H4 (cell line): ENCODE measurements at regions not wholly inside any gene's neighbourhood (a gene's known extent, or its start where the extent isn't known, plus 50 kb on each side); places are given as distances from the start of the nearest gene placed in this dataset.

Experiments used
- DNase-seq: peaks from one replicate; pipeline ENCODE4 v3.0.0-alpha.2; 2015; ENCODE audit warnings: low spot score

DNA sequence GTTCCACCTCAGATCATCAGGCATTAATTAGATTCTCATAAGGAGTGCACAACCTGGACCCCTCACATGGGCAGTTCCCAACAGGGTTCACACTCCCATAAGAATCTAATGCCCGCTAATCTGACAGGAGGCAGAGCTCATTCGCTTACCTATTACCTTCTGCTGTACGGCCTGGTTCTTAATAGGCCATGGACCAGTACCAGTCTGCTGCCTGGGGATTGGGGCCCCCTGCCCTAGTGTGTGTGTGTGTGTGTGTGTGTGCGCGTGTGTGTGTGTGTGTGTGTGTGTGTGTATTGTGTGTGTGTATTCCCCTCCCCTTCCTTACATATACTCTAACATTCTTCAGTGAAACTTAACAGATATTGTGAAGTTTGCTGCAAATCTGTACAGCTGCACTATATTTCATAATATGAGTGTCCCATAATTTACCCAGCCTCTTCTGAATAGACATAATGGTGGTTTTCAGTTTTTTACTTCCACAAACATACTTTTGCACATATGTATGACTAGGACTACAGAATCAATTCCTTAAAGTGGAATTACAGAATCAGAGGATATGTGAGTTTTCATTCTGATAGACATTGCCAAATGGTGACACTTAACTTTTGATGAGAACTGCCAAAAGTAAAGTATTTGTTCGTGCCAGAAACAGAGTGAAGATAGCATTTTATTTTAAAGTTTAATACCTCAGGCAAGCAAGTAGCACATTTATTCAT is 205.2 kb upstream of the EEA1 start:
- DNase-seq = no peak

DNA sequence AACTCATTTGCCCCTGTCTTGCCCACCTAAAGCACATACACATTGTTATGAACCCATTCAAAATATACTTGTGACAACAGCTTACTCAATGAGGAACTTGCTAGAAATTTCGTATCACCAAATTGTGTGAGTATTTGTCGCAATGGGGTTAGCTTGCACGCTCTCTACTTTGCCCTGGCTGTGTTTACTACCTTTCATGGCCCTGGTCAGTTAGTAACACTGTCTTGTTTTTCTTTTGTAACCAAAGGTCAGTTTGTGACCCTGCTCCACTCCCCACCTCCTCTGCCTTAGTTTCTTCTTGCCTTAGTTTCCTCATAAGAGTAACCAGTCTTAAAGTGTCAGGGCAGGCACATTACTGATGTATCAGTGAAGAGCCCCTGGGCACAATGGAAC is 205.8 kb upstream of the EEA1 start:
- no peak for DNase-seq

DNA sequence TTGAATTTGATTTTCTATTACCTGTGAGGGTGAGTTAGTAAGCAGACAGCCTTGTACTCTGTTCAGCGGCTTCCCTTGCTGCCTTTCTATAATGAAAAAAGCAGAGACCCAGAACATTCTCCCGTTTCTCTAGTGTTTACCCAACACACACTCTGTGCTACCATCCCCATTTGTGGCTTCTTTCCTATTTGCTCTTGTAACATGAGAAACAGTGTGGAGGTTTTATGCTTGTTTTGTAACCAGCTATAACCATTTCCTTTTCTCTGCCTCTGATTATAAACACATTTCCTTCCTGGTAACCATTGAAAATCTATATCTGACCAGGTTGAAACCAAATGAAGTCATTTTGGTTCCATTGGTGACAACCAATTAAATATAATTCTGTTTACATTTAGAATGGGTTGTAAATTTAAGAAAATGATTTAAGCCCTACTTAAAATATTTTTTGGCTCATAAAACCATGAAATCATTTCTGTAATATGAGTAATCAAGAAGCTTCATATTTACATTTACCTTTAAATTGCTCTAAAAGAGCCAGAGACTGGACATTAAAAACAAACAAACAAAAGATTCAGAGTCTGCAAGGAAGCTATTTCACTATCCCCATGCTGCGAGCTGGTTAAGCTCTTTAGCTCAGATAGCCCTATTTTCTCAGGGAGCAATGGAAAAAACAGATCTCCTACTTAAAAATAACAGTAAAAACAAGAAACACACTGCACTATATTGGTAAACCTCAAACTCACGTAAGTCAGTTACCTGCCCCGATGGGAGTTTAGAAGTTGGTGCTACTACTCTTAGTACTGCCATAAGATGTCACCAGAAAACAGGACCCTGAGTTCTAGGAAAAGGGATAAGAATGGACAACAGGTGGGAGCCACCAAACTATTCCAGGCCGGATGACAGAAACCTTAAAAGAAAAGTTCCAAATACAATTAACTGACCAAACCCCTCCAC is 206.5 kb upstream of the EEA1 start:
- peak; percentile 77 for DNase-seq

DNA sequence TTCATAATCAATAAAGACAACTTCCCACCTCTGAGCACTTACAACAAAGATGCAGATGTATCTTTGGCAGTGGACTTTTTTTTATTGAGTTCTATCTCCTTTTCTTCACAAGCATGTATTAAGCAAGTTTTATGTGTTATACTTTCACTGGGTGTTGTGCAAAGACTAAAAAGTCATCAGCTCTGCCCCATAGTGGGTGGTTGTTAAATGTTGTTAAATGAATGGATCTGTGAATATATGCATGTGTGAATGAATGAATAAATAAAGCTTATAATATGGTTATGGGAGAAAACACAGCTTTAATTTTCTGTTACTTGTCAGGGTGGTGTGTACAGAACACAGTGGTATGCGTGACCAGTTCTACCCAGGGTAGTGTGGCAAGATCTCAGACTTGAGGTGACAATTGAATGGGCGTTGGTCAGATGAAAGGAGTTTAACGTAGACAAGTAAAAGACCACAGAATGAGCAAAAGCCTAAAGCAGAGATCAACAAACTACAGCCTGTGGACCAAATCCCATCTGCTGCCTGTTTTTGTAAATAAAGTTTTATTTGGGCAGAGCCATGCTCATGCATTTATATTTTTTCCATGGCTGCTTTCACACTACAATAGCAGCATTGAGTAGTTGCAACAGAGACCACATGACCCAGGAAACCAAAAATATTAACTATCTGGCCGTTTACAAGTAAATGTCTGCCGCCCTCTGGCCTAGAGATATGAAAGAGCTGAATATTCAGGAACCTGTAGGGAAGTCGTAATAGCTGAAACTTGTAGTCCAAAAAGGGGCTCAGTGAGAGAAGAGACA is 207.4 kb upstream of the EEA1 start:
- DNase-seq = no peak

DNA sequence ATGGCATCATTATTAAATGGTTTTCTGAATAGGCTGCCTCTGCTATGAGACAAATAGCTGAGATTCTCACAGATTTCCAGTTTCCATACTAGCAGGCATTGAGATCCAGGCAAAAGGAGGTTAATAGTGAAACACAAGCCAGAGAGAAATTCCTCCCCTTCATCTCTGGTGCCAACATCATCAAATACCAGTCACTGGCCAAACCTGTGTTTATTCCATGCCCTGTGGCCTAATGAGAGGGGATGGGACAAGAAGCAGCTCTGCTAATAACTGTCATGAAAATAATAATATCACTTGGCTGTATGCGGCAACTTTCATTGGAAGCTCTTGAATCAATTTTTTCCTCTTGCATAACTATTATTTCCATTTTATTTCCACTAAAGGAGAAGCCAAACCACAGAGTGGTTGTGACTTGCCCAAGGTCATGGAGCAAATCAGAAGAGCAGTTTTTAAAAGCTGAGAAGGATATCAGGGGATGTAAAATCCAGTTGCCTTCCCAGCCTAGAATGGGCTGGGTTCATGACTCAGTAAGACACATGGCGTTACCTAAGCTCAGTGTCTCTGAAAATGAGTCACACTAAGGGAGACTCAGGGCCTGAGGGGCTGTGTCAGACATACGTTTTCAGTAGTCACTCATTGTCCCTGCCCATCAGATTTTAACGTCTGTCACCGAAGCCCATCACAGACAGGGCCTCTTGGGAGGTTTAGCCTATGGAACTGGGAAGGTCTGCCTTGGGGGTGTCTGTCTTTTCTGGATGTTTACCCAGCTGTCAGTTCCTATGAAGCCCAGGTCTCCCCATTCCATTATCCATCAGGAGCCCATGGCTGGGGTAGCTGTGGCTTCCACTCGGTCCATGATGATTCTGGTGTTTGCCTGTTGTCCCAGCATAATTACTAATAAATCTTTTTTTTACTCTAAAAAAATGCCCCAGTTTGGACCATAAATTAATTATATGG is 208.8 kb upstream of the EEA1 start:
- peak; percentile 61 for DNase-seq

DNA sequence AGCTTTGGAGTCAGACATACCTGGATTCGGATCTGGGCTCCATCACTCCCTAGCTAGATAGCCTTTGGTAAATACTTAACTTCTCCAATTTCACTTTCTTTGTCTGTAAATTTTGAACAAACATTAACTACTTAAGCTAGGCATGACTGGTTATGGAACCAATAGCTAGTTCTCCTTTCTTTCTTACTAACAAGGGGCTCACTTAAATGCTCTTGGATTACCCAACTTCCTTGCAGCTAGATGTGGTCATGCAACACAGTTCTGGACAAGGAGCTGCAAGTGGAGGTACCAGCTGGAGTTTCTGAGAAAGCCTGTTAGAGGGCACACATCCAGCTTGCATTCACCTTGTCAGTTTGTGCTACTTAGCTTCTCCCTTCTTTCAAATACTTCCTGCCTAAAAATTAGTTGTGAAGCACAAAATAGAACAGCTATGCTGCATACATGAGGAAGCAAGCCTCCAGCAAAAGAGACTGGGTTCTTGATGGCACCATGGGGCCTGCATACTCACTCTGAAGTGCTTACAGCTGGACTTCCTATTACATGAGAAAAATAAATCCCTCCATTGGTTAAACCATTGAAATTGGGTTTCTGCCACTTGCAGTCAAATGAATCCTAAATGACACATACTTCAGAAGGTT is 210.1 kb upstream of the EEA1 start:
- no peak for DNase-seq

DNA sequence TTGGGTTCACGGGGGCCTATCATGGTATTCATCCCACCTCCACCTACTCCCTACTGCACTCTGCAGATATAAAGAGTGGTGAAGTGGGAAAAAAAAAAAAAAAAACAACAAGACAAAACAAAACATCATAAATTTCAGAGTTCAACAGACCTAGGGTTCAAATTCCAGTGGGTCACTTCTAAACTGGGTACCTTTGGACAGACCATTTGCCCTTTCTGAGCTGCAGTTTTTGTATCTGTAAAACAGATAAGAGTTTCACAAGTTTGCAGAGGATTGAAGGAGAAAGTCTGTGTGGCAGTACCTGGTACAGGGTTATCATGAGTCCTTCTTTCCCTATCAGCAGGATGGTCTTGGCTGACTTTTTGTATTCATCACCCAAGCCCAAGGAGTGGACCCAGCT is 211.2 kb upstream of the EEA1 start:
- DNase-seq = no peak

DNA sequence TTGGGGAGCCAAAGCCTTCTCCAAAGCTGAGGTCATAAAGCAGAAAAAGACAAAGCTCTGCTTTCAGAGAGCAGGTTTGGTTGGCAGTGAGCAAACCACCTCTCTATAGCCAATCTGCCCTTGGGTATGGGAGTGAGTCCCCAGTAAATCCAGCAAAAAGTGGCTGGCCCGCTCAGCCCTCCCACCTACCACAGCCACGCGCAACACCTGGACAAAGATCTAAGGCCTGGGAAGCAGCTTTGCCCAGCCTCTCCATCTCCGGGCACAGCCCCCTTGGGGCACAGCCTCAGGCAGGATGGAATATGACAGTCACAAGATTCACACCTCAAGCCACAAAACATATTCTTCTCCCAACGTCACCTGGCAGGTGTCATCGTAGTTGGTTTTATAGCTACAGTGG is 211.7 kb upstream of the EEA1 start:
- DNase-seq = no peak

DNA sequence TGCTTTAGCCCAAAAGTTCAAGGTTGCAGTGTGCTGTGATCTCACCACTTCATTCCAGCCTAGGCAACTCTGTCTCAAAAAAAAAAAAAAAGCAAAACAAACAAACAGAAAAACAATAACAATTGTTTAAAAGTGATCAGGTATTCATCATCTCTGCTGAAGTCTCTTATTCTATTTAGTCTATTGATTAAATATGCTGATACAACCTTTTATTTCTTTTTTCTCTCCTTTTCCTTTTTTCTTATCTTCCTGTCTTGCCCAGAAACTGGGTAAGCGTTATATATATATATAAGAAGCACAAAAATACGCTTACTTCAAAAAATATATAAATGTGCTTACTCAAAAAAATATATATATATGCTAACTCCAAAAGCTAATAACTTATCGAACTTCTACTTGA is 213.8 kb upstream of the EEA1 start:
- no peak for DNase-seq

DNA sequence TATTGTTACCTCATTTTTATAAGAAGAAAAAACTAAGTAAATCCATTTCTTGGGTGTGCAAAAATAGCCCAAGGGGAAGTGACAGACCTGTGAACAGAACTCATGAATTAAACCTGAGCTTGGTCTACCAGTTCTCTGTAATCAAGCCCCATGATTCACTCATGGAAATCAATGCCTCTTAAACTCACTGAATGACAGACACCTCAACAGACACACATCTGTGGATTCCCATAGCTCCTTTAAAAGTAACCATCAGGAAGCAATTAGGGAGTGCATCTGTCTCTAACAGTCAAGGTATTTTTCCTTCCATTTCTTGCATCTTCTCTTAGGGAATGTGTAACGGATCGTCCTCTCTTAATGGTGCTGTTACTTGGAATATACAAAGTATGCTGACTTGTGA is 215.0 kb upstream of the EEA1 start:
- no peak for DNase-seq

DNA sequence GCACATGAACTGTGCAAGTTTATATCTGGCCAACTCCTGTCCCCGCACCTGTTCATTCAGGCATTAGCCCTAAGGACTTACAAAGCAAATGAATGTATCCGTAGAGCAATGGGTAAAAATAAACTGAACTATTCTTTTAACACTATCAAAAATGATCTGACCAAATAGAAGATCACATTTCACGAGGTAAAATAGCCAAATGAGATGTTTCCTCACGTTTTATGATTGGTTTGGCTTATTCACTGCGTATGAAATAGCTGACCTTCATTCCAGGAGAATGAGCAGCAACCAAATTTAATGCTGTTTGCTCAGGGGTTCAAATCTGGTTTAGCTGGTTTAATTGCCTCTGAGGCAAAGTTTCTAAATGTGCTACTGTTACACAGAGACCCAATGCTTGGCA is 216.0 kb upstream of the EEA1 start:
- DNase-seq = no peak

DNA sequence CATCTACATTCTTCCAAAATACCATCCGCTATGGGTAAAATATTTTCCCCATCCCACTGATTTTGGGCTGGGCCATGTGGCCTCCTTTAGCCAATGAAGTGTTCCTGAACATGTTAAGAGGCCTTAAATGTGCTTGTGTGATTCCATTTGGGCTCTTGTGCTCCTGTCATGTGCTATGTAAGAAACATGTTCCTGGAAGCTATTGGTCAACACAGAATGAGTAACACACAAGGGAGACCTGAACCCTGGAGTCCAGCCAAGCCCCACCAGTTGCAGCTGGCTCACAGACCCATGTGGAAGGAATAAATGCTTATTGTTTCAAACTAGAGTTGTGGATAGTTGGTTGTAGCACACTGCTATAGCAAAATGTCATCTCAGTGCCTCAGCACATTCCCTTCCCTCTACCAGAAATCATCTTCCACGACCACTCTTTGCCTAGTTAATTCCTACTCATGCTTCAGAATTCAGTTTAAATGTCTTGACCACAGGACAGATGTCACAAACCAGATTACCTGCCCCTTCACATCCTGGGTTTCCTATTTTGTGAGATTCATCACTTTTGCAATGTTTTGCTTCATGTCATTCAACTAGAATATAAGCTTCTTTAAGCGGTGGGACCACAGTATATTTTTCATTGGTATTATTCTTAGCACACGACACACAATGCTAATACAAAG is 217.3 kb upstream of the EEA1 start:
- DNase-seq = no peak

DNA sequence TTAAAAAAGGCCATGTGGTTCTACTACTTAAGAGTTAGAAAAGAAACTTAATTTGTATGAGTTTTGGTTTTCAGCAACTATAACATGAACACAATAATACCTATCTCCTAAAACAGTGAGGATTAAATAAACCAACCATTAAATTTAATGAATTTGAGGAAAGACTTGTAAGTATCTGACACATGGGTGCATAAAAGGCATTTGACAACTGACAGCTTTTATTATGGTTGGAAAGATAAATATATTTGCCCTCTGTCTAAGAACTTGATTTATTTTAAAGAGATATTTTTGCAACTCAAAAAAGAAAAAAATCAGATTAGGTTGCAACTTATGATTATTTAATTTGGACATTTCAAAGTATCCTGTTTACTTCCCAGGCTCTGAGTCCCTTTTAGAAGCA is 217.9 kb upstream of the EEA1 start:
- no peak for DNase-seq

DNA sequence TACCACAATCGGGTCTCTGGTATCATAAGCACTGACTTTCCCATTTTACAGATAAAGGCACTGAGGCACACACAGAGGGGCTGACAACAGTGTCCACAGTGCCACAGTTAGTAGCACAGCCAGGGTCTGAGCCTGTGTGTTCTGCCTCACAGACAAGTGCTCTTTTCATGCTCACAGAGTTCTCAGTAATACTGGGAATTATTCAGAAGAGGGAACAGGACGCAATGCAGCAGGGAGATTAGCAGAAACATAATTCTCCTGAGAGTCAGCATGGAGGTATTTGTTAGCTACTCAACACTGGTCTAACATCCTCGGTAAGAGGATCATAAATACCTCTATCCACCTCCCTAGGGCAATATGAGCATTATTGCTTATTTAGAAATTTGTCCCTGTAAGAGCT is 219.3 kb upstream of the EEA1 start:
- DNase-seq = no peak

DNA sequence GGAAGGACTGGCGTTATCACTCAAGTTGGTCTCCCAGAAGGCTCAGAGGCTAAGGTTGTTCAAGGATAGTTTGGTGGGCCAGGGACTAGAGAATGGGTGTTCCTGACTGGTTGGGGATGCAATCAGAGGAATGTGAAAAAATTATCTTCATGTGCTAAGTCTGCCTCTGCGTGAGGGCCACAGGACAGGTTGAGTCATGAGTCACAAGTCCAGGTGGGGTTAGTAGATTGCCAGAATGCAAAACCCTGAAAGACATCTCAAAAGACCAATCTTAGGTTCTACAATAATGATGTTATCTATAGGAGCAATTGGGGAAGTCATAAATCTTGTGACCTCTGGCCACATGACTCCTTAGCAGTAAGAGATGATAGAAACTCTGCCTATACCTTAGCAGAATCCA is 220.1 kb upstream of the EEA1 start:
- no peak for DNase-seq

DNA sequence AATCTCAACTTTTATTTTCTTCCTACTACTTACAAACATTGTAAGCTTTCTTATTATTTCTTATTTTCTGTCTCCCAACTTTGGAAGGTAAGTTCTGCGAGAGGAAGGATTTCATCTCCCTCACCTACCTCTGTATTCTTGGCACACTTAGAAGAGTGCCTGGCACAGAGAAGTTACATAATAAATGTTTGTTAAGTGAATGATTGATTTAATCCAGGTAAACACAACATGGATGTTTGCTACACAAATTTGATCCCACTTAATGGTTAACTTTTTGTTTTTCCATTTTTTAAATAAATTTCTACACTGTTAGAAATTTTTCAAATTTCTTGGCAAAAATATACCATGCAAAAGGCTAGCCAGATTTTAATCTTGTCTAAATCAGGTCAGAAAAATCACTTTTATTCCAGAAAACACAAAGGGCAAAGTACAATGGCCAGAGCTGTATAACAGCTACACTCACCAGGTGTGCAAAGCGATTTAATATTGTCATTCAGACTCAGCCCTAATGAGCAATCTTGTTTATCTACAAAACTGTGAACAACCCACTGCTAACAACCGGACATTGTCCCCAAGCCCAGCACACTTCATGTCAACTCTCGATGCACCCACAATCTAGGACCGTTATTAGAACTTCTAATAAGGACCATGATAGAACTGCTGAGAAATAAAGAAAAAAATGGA is 222.1 kb upstream of the EEA1 start:
- DNase-seq = no peak

DNA sequence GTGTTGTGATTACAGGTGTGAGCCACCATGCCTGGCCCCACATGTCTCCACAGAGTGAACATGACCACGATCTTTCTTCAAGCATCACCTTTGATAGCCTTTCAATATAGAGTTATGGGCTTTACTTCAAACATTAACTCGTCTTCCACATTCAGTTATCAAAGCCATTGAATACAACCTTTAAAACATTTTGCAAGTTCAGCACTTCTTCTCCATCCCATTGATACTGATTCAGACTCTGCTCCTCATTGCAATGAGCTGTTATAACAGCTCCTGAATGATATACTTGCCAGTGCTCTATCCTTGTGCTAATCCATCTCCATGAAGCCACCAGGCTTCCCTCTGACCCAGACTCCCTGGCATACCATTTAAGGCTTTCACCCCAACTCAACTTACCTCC is 223.5 kb upstream of the EEA1 start:
- DNase-seq = no peak

DNA sequence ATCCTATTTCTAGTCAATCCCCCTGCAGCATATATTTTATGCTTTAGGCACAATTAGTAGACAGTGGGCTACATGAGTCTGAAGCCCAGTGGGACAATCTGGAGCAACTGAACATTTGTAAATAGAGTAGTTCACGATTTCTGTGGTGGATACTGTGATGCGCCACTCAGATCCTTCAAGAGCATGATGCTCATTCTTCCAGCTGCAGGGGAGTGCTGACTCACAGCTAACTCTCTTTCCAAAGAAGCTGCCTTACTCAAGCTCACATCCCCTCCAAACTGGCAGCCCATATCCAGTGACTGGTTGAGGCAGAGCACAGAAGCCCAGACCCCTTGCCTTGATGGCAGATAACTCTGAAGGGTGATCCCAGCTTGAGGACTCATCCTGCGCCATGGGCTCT is 224.2 kb upstream of the EEA1 start:
- DNase-seq = no peak

DNA sequence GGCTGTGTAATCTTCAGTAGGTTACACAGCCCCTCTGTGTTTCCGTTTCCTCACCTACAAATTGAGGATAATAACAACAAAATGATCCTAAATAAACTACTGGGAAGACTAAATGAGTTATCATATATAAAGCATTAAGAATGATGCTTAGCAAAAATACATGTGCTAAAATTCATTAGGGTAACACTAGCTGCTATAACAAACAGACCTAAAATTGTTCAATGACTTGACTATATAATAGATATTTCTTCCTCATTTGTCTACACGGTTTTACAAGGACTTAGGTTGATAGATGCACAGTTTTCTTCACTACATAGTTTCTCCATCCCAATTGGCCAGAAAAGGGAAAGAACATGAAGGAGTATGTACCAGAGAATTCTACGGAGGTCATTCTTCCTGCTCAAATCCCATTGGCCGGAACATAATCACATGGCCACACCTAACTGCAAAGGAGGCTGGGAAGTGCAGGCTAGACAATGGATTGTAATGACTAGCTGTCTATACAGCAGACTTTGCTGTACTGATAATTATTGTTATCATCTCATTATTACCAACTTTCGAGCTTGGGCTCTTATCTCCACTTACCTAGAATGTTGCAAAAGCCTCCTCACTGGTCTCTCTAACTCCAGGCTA is 223.5 kb upstream of the NUDT4 start:
- DNase-seq = no peak
